T-cell (primary cell): ENCODE measurements at regions not wholly inside any gene's neighbourhood (a gene's known extent, or its start where the extent isn't known, plus 50 kb on each side); places are given as distances from the start of the nearest gene placed in this dataset.

Experiments
- ATAC-seq, 4 experiments: fragments of 200-7000 bp in 3 of 4; fragments of 150-1000 bp in 1 of 4; cut with Tn5 transposase; replicated peaks in 1 of 4; 1 replicate in 3 of 4; 2 replicates in 1 of 4; pipeline ENCODE4 v1.10.0; 2021; ENCODE audit warnings: moderate library complexity in 3 of 4, mild to moderate bottlenecking in 2 of 4, moderate number of reproducible peaks in 1 of 4
- CTCF ChIA-PET, 2 donors: fragments of 300-600 bp; sonication (Branson Sonifier 250); formaldehyde crosslinking; loops; one replicate each; lab custom pipeline; 2022; ENCODE audit warnings: antibody characterized with exemption in 2 of 2; lab: Charles Lee
- POLR2A ChIA-PET, 2 donors: fragments of 300-600 bp; sonication (Branson Sonifier 250); formaldehyde crosslinking; loops; one replicate each; lab custom pipeline; 2022; ENCODE audit warnings: antibody characterized with exemption in 2 of 2; lab: Charles Lee
- DNase-seq, 35 experiments: peaks; one replicate each; pipeline versions ENCODE4 v3.0.0 to v3.0.0-alpha.2; 2013 to 2023
- H3K27ac ChIP-seq: one replicate; pipeline ENCODE4 v1.5.1; 2013; ENCODE audit warnings: low read length
- H3K27me3 ChIP-seq, 2 experiments: replicated peaks in 1 of 2; 1 replicate in 1 of 2; 2 replicates in 1 of 2; pipeline versions ENCODE4 v1.6.1 to v1.7.0; 2013; ENCODE audit warnings: low read length in 1 of 2, mixed read lengths in 1 of 2; ENCODE audit not compliant: control insufficient read depth in 2 of 2, insufficient read depth in 2 of 2; ENCODE audit errors: extremely low read depth in 1 of 2
- H3K36me3 ChIP-seq, 2 donors: 1 replicate in 1 of 2; 2 replicates in 1 of 2; pipeline versions ENCODE4 v1.6.1 to v1.7.0; 2013; ENCODE audit warnings: low read length in 1 of 2; ENCODE audit not compliant: control insufficient read depth in 2 of 2, insufficient read depth in 1 of 2; ENCODE audit errors: extremely low read depth in 1 of 2
- H3K4me1 ChIP-seq, 2 experiments: 1 replicate in 1 of 2; 2 replicates in 1 of 2; pipeline versions ENCODE4 v1.6.1 to v1.7.0; 2013; ENCODE audit warnings: low read length in 2 of 2, mixed read lengths in 1 of 2; ENCODE audit not compliant: insufficient read depth in 2 of 2, control insufficient read depth in 1 of 2; ENCODE audit errors: extremely low read depth in 1 of 2
- H3K4me3 ChIP-seq, 2 donors: 1 replicate in 1 of 2; 2 replicates in 1 of 2; pipeline versions ENCODE4 v1.5.1 to v1.7.0; 2013; ENCODE audit warnings: mild to moderate bottlenecking in 2 of 2, low read length in 1 of 2, moderate library complexity in 1 of 2; ENCODE audit not compliant: control insufficient read depth in 1 of 2; ENCODE audit errors: extremely low read depth in 1 of 2
- H3K9me3 ChIP-seq: 2 replicates; pipeline ENCODE4 v1.7.0; 2013
- H3K27ac Mint-ChIP-seq, 2 donors: one replicate each; pipeline ENCODE4 v1.8.0; 2020 to 2021; ENCODE audit warnings: mild to moderate bottlenecking in 2 of 2, mixed read lengths in 2 of 2
- H3K27me3 Mint-ChIP-seq, 2 donors: one replicate each; pipeline ENCODE4 v1.8.0; 2021 to 2022; ENCODE audit warnings: mixed read lengths in 2 of 2
- H3K36me3 Mint-ChIP-seq: one replicate; pipeline ENCODE4 v1.8.0; 2021; ENCODE audit warnings: mixed read lengths
- H3K4me1 Mint-ChIP-seq, 3 donors: one replicate each; pipeline ENCODE4 v1.8.0; 2020 to 2022; ENCODE audit warnings: mixed read lengths in 3 of 3, mild to moderate bottlenecking in 1 of 3
- H3K4me3 Mint-ChIP-seq, 3 donors: one replicate each; pipeline ENCODE4 v1.8.0; 2020 to 2022; ENCODE audit warnings: mild to moderate bottlenecking in 3 of 3, mixed read lengths in 3 of 3, moderate library complexity in 3 of 3
- H3K9me3 Mint-ChIP-seq, 3 donors: one replicate each; pipeline ENCODE4 v1.8.0; 2020 to 2022; ENCODE audit warnings: mixed read lengths in 3 of 3
- WGBS: methylation state at CpG from one replicate; pipeline ENCODE4 v1.1.5; 2013; ENCODE audit warnings: missing lambda C conversion rate; ENCODE audit not compliant: insufficient coverage; 5-methylcytosine and 5-hydroxymethylcytosine counted together

DNA sequence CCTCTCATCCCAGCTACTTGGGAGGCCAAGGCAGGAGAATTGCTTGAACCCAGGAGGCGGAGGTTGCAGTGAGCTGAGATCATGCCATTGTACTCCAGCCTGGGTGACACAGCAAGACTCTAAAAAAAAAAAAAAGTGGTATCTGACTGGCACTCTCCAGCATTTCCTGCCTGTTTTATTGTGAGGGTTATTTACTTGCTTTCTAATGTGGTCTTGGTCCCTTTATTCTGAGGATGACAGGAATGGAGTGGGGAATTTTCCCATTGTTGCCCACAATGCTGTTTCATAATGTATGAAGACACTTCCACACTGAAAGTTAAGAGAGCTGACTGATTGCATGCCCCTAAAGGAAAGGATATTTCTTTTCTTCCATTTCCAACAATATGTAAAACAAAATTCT lies 286.5 kb upstream of the MTNR1B start:
- ChIA-PET POLR2A (no interaction called here), CTCF (no interaction called here)
- H3K4me1 ChIP-seq = no peaks in the 10 kb centered on the region
- Mint-ChIP-seq H3K4me3 (no peak overlapping the region), H3K4me1 (no peaks in the 10 kb centered on the region), H3K27ac (no peak overlapping the region), H3K27me3 (peaks cover 0 to 2% of the 10 kb centered on the region in 2 donors), H3K9me3 (peaks cover 0 to 6% (median 3%) of the 10 kb centered on the region in 3 donors), H3K36me3 (no peaks in the 10 kb centered on the region)
- ATAC-seq = no peak
- no peaks in the 10 kb centered on the region for H3K36me3 ChIP-seq
- no CpG with 5 or more reads among the region's 1 CpG for WGBS
- no peak overlapping the region for H3K4me3 ChIP-seq
- DNase-seq = no peak
- H3K27me3 ChIP-seq = no peaks in the 10 kb centered on the region
- no peak overlapping the region for H3K27ac ChIP-seq
- H3K9me3 ChIP-seq = no peaks in the 10 kb centered on the region

DNA sequence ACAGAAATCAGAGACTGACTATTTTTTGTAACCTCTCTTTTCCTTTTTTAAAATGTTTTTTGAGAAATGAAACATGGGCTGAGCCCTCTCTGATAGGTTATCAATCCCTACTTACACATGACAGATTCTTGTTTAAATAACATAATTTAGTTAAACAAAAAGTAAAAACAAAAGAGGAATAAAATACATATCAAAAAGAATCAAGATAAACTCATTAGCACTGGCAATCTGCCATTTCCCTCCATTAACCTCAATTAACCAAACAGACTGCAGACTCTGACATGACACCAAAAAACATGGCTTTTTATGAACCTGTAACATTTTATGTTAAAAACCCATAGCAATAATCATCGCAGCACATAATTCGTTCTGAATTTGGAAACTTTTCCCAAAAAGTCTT lies 284.4 kb upstream of the MTNR1B start:
- no peaks in the 10 kb centered on the region for H3K4me1 Mint-ChIP-seq
- no peaks in the 10 kb centered on the region for H3K27me3 Mint-ChIP-seq
- POLR2A ChIA-PET = no interaction called here
- CTCF ChIA-PET = no interaction called here
- H3K4me3 Mint-ChIP-seq = no peak overlapping the region
- Histone ChIP-seq H3K27me3 (no peaks in the 10 kb centered on the region), H3K36me3 (no peaks in the 10 kb centered on the region), H3K4me3 (no peak overlapping the region), H3K4me1 (no peaks in the 10 kb centered on the region), H3K9me3 (no peaks in the 10 kb centered on the region), H3K27ac (no peak overlapping the region)
- H3K9me3 Mint-ChIP-seq = peaks cover 0 to 2% (median 0%) of the 10 kb centered on the region in 3 donors
- no peak overlapping the region for H3K27ac Mint-ChIP-seq
- WGBS = no CpG with 5 or more reads among the region's 2 CpGs
- no peak for ATAC-seq
- DNase-seq = no peak
- no peaks in the 10 kb centered on the region for H3K36me3 Mint-ChIP-seq

DNA sequence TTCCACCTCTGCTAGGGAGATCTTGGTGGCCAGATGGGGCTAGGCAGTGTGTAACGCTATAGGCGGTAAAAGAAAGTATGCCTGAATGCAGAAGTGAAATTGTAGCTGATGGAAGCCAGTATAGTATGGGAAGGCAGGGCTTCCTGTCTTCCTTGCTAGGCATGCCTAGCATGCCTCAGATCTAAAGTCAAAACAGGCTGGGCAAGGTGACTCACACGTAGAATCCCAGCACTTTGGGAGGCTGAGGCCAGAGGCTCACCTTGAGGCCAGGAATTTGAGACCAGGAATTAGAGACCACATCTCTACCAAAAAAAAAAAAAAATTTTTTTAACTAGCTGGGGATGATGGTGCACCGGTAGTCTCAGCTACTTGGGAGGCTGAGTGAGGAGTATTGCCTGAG lies 281.7 kb upstream of the MTNR1B start:
- H3K4me3 Mint-ChIP-seq = no peak overlapping the region
- H3K36me3 ChIP-seq = no peaks in the 10 kb centered on the region
- H3K4me1 Mint-ChIP-seq = no peaks in the 10 kb centered on the region
- H3K27ac ChIP-seq = no peak overlapping the region
- H3K36me3 Mint-ChIP-seq = no peaks in the 10 kb centered on the region
- H3K27me3 Mint-ChIP-seq = no peaks in the 10 kb centered on the region
- WGBS = no CpG with 5 or more reads among the region's 4 CpGs
- H3K27ac Mint-ChIP-seq = no peak overlapping the region
- ChIA-PET CTCF (no interaction called here), POLR2A (no interaction called here)
- no peaks in the 10 kb centered on the region for H3K4me1 ChIP-seq
- H3K27me3 ChIP-seq = no peaks in the 10 kb centered on the region
- no peak overlapping the region for H3K4me3 ChIP-seq
- DNase-seq = no peak
- ATAC-seq = no peak
- no peaks in the 10 kb centered on the region for H3K9me3 ChIP-seq
- H3K9me3 Mint-ChIP-seq = no peaks in the 10 kb centered on the region

DNA sequence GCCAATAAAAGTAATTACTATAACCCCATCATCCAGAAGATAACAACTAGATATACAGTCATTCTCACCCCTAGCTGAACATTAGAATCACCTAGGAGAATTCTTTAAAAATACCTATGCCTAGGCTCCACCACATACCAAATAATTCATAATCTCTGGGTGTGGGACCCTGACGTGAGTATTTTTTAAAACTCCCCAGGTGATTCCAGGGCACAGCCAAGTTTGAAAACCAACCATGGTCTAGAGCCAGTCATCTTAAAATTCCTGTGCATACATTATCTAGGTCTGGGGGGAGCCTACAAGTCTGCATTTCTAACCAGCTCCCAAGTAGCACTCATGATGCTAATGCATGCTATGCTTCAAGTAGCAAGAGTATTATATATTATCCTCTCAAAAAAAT lies 281.0 kb upstream of the MTNR1B start:
- POLR2A ChIA-PET = no interaction called here

DNA sequence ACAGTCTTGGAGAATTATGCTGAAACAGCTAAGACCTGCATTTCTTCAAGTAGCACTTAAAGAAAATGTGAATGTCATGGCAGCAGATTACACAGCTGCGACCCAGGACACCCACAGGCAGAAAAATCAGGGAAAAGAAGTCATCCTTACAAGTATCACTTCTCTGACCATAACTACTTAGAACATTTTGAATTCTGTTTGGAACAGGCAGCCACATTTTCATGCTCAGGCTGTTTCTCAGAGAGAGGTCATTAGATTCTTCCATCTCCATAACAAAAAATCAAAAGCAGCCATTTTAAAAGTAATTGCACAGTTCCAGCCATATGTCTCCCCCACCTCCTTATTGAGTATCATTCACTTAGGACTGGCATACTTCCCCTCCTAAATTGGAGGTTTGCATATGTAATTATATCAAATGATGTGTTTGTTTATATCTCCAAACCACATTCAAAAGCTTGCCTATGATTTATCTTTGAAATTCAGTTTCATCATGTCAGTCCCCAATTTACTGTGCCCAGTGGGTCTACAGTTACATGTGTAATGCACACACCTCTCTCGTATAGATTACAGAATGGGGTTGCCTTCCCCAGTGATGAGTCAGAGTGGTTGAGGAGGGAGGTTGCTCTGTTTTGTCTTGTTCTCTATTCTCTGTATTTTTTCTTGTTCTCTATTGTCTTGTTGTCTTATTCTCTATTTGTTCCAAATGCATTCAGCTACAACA lies 276.5 kb upstream of the MTNR1B start:
- ChIA-PET POLR2A (interaction anchor here in 1 of 2 donors (0.6 kb wide), 1 partner anchor 13 kb away, joined by 4 read pairs; no protein-coding TSS in a partner anchor), CTCF (no interaction called here)
- Mint-ChIP-seq H3K36me3 (no peaks in the 10 kb centered on the region), H3K4me1 (no peaks in the 10 kb centered on the region), H3K27me3 (no peaks in the 10 kb centered on the region), H3K4me3 (no peak overlapping the region), H3K27ac (no peak overlapping the region), H3K9me3 (no peaks in the 10 kb centered on the region)
- Histone ChIP-seq H3K27ac (no peak overlapping the region), H3K9me3 (no peaks in the 10 kb centered on the region), H3K4me1 (no peaks in the 10 kb centered on the region), H3K27me3 (peaks cover 0 to 2% of the 10 kb centered on the region in 2 experiments), H3K4me3 (no peak overlapping the region), H3K36me3 (no peaks in the 10 kb centered on the region)
- ATAC-seq = no peak
- 100% methylated on average over 1 of the region's 2 CpGs for WGBS
- DNase-seq = no peak

More for the DNA sequence above, 281.0 kb upstream of the MTNR1B start:
- no CpG with 5 or more reads among the region's 1 CpG for WGBS
- Histone ChIP-seq H3K9me3 (no peaks in the 10 kb centered on the region), H3K36me3 (no peaks in the 10 kb centered on the region), H3K4me1 (no peaks in the 10 kb centered on the region), H3K4me3 (no peak overlapping the region), H3K27ac (no peak overlapping the region), H3K27me3 (no peaks in the 10 kb centered on the region)
- no peaks in the 10 kb centered on the region for H3K9me3 Mint-ChIP-seq
- no peaks in the 10 kb centered on the region for H3K36me3 Mint-ChIP-seq
- no peaks in the 10 kb centered on the region for H3K4me1 Mint-ChIP-seq
- CTCF ChIA-PET = no interaction called here
- ATAC-seq = no peak
- H3K27me3 Mint-ChIP-seq = no peaks in the 10 kb centered on the region
- no peak overlapping the region for H3K4me3 Mint-ChIP-seq
- no peak for DNase-seq
- no peak overlapping the region for H3K27ac Mint-ChIP-seq

DNA sequence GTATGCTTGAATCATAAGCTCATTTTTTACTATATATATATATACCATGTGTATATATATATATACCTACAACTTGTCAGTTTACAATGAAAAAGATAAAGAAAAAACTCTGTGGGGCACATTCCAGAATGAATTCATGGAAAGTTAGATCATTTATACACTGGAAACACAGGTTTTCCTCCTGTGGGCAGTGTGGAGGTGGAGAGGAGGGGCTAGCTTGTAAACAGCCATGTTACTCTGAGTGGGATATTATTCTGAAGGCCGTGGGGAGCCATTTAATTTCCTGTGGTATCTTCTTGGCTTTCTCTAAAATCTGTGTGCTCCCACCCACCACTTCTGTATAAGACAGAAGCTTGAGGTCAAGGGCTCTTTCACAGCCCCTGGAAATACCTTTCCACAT lies 273.4 kb upstream of the MTNR1B start:
- Mint-ChIP-seq H3K4me3 (no peak overlapping the region), H3K36me3 (no peaks in the 10 kb centered on the region), H3K27me3 (no peaks in the 10 kb centered on the region), H3K27ac (no peak overlapping the region), H3K4me1 (no peaks in the 10 kb centered on the region), H3K9me3 (no peaks in the 10 kb centered on the region)
- Histone ChIP-seq H3K4me3 (no peak overlapping the region), H3K27ac (no peak overlapping the region), H3K9me3 (no peaks in the 10 kb centered on the region), H3K4me1 (no peaks in the 10 kb centered on the region), H3K27me3 (peaks cover 0 to 2% of the 10 kb centered on the region in 2 experiments), H3K36me3 (no peaks in the 10 kb centered on the region)
- WGBS = no CpG with 5 or more reads among the region's 1 CpG
- ATAC-seq = no peak
- ChIA-PET CTCF (interaction anchor here in 1 of 2 donors (0.6 kb wide), 1 partner anchor 146 kb away, joined by 4 read pairs; no protein-coding TSS in a partner anchor), POLR2A (no interaction called here)
- no peak for DNase-seq
